CD4-positive, alpha-beta T cell treated with Interleukin-10 for 1 hour (primary cell): ENCODE measurements at regions not wholly inside any gene's neighbourhood (a gene's known extent, or its start where the extent isn't known, plus 50 kb on each side); places are given as distances from the start of the nearest gene placed in this dataset.
A peak's percentile ranks its signal among the peaks of the same experiment; 100 is the strongest.

Source experiments
- DNase-seq: peaks from one replicate; pipeline ENCODE4 v3.0.0-alpha.2; 2020

DNA sequence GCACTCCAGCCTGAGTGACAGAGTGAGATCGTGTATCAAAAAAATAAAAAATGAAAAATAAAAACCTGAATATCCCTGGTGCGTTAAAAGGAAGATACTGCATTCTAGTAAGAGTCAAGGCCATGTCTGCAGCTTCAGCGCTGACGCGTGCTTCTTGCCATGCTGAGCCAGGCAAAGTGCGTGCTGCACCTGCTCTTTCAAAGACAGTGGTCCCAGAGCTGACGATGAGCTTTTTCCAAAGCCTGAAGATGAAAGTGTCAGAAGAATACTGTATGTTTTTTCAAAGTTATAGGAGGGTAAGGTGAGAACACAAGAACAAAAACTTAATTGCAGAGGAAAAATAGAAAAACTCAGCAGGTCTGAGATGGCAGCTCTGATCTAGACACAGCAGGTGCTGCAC lies 115.1 kb downstream of the RNASET2 start:
- DNase-seq, result no peak

GRCh38 chr6:166839569-166839968 lies 116.8 kb downstream of the RNASET2 start:
- no peak for DNase-seq

DNA sequence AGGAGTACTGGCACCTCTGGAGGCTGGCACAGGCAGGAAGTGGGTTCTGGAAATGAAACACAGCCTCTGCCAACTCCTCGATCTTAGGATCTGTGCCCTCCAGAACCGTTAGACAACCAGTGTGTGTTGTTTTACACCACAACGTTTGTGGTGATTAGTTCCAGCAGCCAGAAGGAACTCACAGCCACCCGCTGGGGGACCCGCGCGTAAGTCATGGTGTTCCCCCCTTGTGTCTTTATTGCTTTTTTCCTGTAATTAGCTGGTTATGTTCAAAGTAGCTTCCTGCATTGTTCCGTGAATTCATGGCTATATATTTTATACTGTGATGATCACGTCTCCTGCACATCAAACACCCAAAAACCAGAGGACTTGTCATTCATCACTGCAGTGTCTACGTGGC lies 117.4 kb downstream of the RNASET2 start:
- no peak for DNase-seq

DNA sequence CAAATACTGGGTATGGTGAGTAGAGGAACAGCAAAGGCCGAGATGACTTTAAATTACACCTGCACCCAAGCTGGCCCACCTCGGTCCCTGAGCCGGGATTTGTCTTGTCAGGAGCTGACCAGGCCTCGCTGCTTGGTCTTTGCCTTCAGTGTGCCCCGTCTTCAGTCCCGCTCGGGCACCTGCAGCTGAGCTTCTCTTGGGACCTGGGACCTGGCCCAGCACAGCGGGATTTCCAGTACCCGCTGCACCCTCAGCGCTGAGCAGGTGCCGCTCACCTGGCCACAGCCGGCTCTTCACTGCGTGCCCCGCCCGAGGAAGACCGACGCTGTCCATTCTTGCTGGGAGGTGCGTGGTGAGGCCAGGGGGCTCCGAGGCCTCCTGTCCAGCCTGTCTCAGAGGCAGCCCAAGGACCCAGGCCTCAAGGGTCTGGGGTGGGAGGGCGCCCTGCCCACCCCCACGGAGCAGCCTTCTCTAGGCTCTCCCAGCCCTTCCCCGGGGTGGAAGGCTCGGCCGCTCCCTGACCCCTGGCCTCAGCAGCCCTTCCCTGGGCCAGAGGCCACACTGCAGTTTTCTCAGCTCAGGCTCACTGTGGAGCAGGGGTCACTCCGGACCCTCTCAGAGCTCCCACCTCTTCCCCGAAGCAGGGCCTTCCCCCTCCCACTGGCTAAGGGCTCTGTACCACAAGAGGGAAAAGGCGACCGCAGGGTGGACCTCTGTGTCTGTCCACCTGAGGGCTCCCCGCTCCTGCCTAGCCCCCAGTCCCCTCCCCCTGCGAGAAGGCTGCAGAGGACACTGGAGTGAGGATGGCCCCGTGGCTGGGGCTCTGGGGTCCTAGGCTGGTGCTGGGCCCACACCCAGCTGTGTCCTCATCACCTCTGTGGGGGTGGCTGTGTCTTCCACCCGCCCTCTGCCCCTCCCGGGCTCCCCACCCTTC lies 119.3 kb downstream of the RNASET2 start:
- DNase-seq, result no peak

DNA sequence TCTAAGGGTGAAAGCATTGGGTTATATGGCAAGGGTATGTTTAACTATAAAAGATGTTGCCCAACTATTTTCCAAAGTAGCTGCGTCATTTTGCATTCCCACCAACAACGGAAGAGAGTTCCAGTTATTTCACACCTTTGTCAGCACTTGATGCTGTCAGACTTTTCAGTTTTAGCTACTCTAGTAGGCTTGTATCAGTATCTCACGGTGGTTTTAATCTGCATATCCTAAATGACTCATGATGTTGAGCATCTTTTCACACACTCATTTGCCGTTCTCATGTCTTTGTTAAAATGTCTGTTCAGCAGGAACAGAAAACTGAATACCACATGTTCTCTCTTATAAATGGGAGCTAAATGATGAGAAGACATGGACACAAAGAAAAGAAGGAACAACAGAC lies 122.3 kb downstream of the RNASET2 start:
- no peak for DNase-seq

GRCh38 chr6:166830891-166831363 lies 125.4 kb downstream of the RNASET2 start:
- DNase-seq, result no peak

DNA sequence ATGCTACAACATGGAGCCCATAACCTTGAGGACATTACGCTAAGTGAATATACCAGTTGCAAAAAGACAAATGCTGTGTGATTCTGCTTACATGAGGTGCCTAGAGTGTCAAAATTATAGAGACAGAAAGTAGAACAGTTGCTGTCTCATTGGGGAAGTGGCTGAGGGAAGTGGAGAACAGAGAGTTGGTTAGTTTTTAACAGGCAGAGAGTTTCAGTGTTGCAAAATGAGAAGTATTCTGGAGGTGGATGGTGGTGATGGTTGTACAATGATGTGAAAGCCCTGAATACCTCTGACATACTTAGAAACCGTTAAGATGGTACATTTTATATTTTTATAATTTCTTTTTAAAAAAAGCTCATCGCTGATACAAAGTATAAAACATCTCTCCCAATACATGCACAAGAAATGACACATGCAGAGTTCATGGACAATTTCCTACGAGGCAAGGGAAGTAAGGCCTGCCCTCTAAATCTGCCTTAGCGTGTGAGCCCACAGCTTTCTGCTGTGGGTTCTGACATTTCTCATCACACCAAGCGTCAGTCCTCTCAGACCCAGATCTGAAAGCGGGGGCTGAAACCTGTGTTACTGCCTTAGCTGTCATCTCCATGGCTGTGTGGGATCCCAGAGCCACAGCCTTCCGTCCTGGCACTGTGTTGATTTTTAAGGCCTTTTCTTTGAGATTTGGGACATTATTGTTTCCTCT lies 126.0 kb downstream of the RNASET2 start:
- DNase-seq, result peak; percentile 2

DNA sequence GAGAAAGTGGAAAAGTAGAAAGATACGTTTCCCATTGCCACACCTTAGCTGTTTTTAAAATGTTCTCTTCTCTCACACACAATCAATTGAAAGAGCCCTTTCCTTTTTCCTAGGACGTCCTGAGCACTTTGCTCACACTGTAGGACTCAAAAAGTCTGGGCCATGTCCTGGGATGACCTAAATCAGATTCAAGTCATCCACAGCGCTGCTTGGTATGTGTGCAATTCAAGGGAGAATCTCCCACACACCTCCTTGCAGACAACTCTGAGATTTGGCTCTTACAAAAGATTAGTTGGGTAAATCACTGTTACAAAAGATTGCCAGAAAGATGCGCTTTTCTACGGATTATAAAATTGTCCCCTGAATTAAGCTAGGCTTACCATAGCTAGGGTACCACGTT lies 130.1 kb downstream of the RNASET2 start:
- DNase-seq, result no peak

DNA sequence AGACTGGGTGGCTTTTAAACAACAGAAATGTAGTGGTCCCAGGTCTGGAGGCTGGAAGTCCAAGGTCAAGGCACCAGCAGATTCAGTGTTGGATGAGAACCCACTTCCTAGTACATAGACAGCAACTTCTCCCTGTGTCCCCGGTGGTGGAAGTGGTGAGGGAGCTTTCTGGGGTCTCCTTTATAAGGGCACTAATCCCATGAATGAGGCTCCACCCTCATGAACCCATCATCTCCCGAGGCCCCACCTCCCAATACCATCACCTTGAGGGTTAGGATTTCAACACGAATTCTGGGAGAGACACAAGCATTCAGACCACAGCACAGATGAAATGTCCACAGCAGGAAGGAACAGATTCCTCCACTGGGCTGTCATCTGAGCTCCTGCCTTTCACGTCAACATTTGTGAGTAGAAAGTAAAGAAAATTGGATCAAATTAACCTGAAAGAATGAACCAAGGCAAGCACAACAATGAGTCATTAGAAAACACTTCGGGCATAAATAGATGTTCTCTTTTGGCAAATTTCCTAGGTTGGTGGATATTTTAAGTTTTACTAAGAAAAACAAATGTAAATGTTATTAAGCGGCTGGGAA lies 130.7 kb downstream of the RNASET2 start:
- DNase-seq, result no peak

- DNase-seq, result no peak
These were observed 131.5 kb downstream of the RNASET2 start for GRCh38 chr6:166824880-166825250.

DNA sequence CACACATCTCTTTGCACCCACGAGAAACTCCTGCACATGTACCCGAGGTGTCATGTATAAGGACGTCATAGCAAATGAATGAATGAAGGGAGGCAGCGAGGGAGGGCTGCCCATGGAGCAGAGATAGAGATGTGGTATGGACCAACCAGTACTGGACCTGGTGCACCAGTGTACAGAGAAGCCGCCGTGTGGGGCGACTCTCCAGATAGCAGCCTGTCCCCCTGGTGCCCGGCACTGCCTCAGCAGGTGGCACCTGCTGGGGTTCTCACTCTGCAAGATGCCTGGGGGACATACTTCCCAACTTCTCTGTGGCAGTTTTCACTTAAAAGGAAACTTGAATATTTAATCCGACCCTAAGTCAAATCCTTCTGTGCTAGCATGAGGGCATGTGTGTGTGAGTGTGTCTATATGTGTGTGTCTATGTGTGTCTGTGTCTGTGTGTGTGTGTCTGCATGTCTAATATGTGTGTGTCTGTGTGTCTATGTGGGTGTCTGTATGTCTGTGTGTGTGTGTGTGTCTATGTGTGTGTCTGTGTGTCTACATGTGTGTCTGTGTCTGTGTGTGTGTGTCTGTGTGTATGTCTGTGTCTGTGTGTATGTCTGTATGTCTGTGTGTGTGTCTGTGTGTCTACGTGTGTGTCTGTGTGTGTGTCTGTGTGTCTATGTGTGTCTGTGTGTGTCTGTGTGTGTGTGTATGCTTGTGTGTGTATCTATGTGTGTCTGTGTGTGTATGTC lies 132.0 kb downstream of the RNASET2 start:
- no peak for DNase-seq

GRCh38 chr6:166822609-166823008 lies 133.7 kb downstream of the RNASET2 start:
- DNase-seq, result no peak

DNA sequence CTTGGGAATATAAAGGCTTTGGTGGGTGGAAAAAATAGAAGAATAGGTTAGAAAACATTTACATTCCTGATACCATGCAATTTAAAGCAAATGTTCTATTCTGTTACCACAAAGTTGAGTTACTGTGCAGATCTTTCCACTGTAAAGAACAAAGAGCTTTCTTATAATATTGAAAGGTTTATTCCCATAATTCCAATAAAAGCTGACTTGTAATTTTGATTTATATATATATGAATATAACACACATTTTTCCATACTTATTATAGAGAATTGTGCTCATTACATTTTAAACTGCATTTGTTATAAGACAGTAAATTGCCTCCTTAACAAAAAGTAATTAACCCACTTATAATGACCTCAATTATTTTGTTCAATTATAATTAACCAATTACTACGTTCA lies 135.9 kb downstream of the RNASET2 start:
- no peak for DNase-seq

DNA sequence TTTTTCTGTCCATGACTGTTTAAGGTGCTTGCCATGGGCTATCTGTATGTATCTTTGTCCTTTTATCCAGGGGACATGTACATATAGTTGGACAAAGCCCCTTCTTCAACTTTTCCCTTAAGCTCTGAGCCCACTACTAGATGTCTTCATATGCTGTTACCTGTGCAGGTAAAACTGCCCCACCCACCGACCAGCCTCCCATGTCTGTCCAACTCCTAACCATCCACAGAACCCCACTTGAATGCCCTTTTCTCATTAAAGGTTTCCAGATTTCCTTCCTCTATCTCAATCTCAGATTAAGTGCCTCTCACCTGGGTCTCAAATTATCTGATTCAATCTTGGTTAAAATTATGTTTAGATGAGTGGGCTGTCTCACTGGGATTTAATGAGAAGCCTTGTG lies 136.3 kb downstream of the RNASET2 start:
- DNase-seq, result no peak

DNA sequence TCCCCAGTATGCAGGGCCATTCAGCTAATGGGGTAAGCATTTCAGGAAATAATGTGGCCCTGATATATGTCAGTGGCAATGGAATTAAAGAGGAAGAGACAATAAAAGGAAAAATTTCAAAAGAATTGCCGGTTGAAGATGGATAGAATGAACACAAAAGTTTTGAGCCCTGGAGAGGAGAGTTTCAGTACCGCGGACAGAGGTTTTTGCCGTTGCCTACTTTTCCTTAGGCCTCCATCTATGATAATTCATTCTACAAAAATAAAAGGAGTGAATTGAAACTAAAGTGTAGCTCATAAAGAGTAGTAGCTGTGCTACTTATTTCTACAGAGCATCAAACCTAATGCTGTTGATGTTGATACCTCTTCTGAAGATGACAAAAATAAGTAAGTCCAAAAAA lies 140.7 kb downstream of the RNASET2 start:
- no peak for DNase-seq

DNA sequence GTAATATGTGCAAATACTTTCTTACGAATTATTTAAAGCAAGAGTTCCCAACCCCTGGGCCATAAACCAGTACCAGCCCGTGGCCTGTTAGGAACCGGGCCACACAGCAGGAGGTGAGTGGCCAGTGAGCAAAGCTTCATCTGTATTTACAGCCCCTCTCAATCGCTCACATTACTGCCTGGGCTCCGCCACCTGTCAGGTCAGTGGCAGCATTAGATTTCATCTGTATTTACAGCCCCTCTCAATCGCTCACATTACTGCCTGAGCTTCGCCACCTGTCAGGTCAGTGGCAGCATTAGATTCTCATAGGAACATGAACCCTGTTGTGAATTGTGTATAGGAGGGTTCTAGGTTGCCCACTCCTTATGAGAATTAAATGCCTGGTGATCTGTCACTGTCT lies 142.0 kb downstream of the RNASET2 start:
- no peak for DNase-seq

- DNase-seq, result no peak
These were observed 142.9 kb downstream of the RNASET2 start for GRCh38 chr6:166813461-166813860.

DNA sequence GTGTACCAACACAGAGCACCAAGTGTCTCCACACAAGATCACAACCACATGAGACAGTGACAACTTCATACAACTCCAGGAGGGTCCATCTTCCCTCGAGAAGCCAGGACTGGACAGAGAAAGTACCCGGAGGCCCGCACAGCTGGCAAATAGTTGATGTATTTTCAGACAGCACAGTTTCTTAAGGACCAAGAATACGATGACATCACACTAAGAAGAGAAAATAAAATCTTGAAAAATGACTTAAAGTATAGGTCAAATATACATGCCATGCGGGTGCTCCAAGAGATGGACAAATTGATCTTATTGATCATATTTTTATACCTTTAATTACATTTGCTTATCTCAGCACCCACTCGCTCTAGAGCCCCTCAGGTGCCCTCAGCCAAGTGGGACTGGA lies 145.5 kb downstream of the RNASET2 start:
- DNase-seq, result no peak

- DNase-seq, result no peak
These were observed 146.6 kb downstream of the RNASET2 start for GRCh38 chr6:166809721-166810120.

GRCh38 chr6:166806962-166807757 lies 149.2 kb downstream of the RNASET2 start:
- no peak for DNase-seq

- no peak for DNase-seq
These were observed 150.0 kb downstream of the RNASET2 start for GRCh38 chr6:166806217-166806838.

GRCh38 chr6:166803471-166803870 lies 152.9 kb downstream of the RNASET2 start:
- DNase-seq, result no peak
